ENCODE measurements at regions not wholly inside any gene's neighbourhood (a gene's known extent, or its start where the extent isn't known, plus 50 kb on each side); places are given as distances from the start of the nearest gene placed in this dataset.

GRCh38 chr7:400901-401485 is 111.0 kb downstream of the FOXL3 start:
- TF ChIP-seq CTCF (conservative IDR thresholded peaks at IDR 0.05; ENCODE audit: low read depth, low read length) (no peak), EZH2 (IDR thresholded peaks at IDR 0.05; ENCODE audit: low read length, unreplicated experiment) (no peak), EZH2phosphoT487 (IDR thresholded peaks at IDR 0.05; ENCODE audit: borderline replicate concordance, low read length) (no peak)
